DOHH2 (cell line): ENCODE measurements at regions not wholly inside any gene's neighbourhood (a gene's known extent, or its start where the extent isn't known, plus 50 kb on each side); places are given as distances from the start of the nearest gene placed in this dataset.

ENCODE experiments used
- H3F3A ChIP-seq: fragments of 200-600 bp; sonication (generic), shearing (Covaris generic); 2 replicates; pipeline ENCODE4 v1.6.0; 2016; ENCODE audit warnings: antibody characterized with exemption, mild to moderate bottlenecking; ENCODE audit not compliant: control insufficient read depth, insufficient read depth
- H3K27ac ChIP-seq: fragments of 200-600 bp; sonication (generic); 2 replicates; pipeline ENCODE4 v1.5.1; 2014; ENCODE audit warnings: low read depth, mild to moderate bottlenecking, low read length, moderate library complexity
- H3K27me3 ChIP-seq: fragments of 200-600 bp; sonication (generic); 2 replicates; pipeline ENCODE4 v1.6.1; 2014; ENCODE audit warnings: mild to moderate bottlenecking, low read length, mixed read lengths; ENCODE audit not compliant: control insufficient read depth
- H3K36me3 ChIP-seq: fragments of 200-600 bp; sonication (generic); 2 replicates; pipeline ENCODE4 v1.6.1; 2014; ENCODE audit warnings: mild to moderate bottlenecking, low read length, moderate library complexity, mixed read lengths; ENCODE audit not compliant: control insufficient read depth
- H3K4me1 ChIP-seq: fragments of 200-600 bp; sonication (generic); 2 replicates; pipeline ENCODE4 v1.6.1; 2014; ENCODE audit warnings: mild to moderate bottlenecking, low read length, mixed read lengths; ENCODE audit not compliant: control insufficient read depth
- H3K4me2 ChIP-seq: fragments of 200-600 bp; sonication (generic); 2 replicates; pipeline ENCODE4 v1.6.0; 2014; ENCODE audit warnings: mild to moderate bottlenecking, low read length, moderate library complexity
- H3K4me3 ChIP-seq: fragments of 200-600 bp; sonication (generic); 2 replicates; pipeline ENCODE4 v1.5.1; 2014; ENCODE audit warnings: mild to moderate bottlenecking, low read length, mixed read lengths
- H3K79me2 ChIP-seq: fragments of 200-600 bp; sonication (generic); 2 replicates; pipeline ENCODE4 v1.6.1; 2014; ENCODE audit warnings: mild to moderate bottlenecking, low read length, mixed read lengths; ENCODE audit not compliant: control insufficient read depth
- H3K9me2 ChIP-seq: fragments of 200-600 bp; sonication (generic); replicated peaks from 2 replicates; pipeline ENCODE4 v1.6.1; 2014; ENCODE audit warnings: mild to moderate bottlenecking, low read length, mixed read lengths; ENCODE audit not compliant: control insufficient read depth
- H3K9me3 ChIP-seq: fragments of 200-600 bp; sonication (generic); 2 replicates; pipeline ENCODE4 v1.6.1; 2014; ENCODE audit warnings: antibody characterized with exemption, low read length, mixed read lengths; ENCODE audit not compliant: control insufficient read depth, insufficient read depth
- H4K20me1 ChIP-seq: fragments of 200-600 bp; sonication (generic); 2 replicates; pipeline ENCODE4 v1.6.0; 2014; ENCODE audit warnings: low read depth, mild to moderate bottlenecking, antibody characterized with exemption, low read length, moderate library complexity; ENCODE audit not compliant: control insufficient read depth, insufficient read depth
- EZH2phosphoT487 ChIP-seq: fragments of 200-600 bp; sonication (generic); IDR thresholded peaks from 2 replicates; pipeline ENCODE4 v1.6.1; 2017; ENCODE audit warnings: borderline replicate concordance, mild to moderate bottlenecking, antibody characterized with exemption, low read length, moderate library complexity, mixed read lengths
- TF ChIP-seq, protein P1 (sequence below): fragments of 200-600 bp; sonication (generic); IDR thresholded peaks from one replicate; pipeline ENCODE4 v1.5.1; 2014; ENCODE audit warnings: antibody characterized with exemption, mild to moderate bottlenecking, low read depth, low read length; ENCODE audit not compliant: poor library complexity, severe bottlenecking

DNA sequence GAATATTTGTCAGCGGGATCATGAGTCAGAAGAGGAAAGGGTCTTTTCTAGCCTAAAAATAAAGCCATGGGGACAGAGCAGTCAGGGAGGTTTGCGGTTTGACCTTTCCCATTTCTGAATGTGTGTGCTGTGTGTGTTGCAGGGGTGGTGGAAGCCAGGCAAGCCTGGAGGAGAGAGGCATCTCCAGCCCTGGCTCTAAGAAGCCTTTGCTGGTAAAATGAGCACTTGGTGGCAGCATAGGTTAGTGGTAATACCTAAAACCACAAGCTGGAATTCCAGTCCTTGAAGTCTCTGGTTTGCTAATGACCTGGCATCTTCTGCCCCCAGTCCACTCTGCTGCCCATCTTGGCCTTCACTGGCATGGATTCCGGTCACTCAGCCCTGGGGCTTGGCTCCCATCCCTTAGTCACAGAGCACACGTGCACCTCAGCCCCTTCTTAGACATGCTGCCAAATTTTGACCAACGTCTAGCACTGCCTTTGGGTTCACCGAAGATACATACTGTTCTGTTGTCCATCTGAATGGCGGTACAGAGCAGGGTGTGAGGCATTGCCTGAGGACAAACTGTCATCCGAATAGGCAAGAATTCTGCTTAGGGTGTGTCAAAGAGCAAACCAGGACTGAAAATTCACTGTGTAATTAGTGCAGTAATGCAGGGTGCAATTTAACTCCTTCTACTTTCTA, 52.7 kb downstream of the KCNA5 start:
- Histone ChIP-seq H3K9me3 (no peaks in the 10 kb centered on the region), H3K27ac (no peak overlapping the region)

GRCh38 chr12:5097786-5098185, 54.1 kb downstream of the KCNA5 start:
- H3K4me2 ChIP-seq: no peak overlapping the region
- H3K79me2 ChIP-seq: no peaks in the 10 kb centered on the region
- H3K36me3 ChIP-seq: no peaks in the 10 kb centered on the region
- H3K4me3 ChIP-seq: no peak overlapping the region
- no peaks in the 10 kb centered on the region for H3K9me2 ChIP-seq
- no peaks in the 10 kb centered on the region for H4K20me1 ChIP-seq
- no peaks in the 10 kb centered on the region for H3K9me3 ChIP-seq
- no peak for TF ChIP-seq EZH2phosphoT487
- TF ChIP-seq, protein P1, sequence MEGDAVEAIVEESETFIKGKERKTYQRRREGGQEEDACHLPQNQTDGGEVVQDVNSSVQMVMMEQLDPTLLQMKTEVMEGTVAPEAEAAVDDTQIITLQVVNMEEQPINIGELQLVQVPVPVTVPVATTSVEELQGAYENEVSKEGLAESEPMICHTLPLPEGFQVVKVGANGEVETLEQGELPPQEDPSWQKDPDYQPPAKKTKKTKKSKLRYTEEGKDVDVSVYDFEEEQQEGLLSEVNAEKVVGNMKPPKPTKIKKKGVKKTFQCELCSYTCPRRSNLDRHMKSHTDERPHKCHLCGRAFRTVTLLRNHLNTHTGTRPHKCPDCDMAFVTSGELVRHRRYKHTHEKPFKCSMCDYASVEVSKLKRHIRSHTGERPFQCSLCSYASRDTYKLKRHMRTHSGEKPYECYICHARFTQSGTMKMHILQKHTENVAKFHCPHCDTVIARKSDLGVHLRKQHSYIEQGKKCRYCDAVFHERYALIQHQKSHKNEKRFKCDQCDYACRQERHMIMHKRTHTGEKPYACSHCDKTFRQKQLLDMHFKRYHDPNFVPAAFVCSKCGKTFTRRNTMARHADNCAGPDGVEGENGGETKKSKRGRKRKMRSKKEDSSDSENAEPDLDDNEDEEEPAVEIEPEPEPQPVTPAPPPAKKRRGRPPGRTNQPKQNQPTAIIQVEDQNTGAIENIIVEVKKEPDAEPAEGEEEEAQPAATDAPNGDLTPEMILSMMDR: no peak
- H3F3A ChIP-seq: no peaks in the 10 kb centered on the region
- H3K27me3 ChIP-seq: peaks cover 11% of the 10 kb centered on the region
- H3K27ac ChIP-seq: no peak overlapping the region
- no peaks in the 10 kb centered on the region for H3K4me1 ChIP-seq

More for the DNA sequence above, 52.7 kb downstream of the KCNA5 start:
- Histone ChIP-seq H3K4me3 (no peak overlapping the region), H3K79me2 (no peaks in the 10 kb centered on the region), H3K9me2 (no peaks in the 10 kb centered on the region), H3F3A (no peaks in the 10 kb centered on the region), H3K4me2 (no peak overlapping the region), H3K27me3 (peaks cover 11% of the 10 kb centered on the region), H3K36me3 (no peaks in the 10 kb centered on the region), H3K4me1 (no peaks in the 10 kb centered on the region), H4K20me1 (no peaks in the 10 kb centered on the region)
- TF ChIP-seq EZH2phosphoT487: no peak
- TF ChIP-seq, protein P1: no peak

DNA sequence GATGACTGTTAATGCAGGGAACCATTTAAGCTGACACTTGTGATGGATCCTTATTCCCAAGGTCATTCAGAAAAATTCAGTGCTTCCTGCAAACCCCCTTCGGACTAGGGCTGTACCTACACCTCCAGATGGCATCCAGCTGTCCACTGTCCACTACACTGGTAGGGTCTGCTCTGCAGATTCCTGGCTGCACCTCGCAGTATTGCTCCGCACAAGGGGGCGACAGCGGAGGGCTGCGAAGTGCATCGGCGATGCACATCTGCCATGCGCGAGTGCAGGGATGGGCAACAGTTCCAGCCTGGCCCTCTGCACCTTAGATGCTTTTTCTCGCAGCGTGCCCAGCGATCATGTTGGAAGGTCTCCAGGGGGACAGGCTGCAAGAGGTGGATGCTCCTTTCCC, 55.5 kb downstream of the KCNA5 start:
- Histone ChIP-seq H3K9me3 (no peaks in the 10 kb centered on the region), H4K20me1 (no peaks in the 10 kb centered on the region), H3K4me1 (no peaks in the 10 kb centered on the region), H3K4me3 (no peak overlapping the region), H3K9me2 (no peaks in the 10 kb centered on the region), H3K27me3 (peaks cover 8% of the 10 kb centered on the region), H3K36me3 (no peaks in the 10 kb centered on the region), H3K4me2 (no peak overlapping the region), H3K79me2 (no peaks in the 10 kb centered on the region), H3K27ac (no peak overlapping the region), H3F3A (no peaks in the 10 kb centered on the region)
- TF ChIP-seq, protein P1: no peak
- no peak for TF ChIP-seq EZH2phosphoT487
